Activated naive CD4-positive, alpha-beta T cell treated with anti-CD3 and anti-CD28 coated beads, Interleukin-2, amount 50 U/mL, for 24 hours (primary cell): ENCODE measurements at regions not wholly inside any gene's neighbourhood (a gene's known extent, or its start where the extent isn't known, plus 50 kb on each side); places are given as distances from the start of the nearest gene placed in this dataset.
A peak's percentile ranks its signal among the peaks of the same experiment; 100 is the strongest.
"Not testable (repeated sequence)": the region's sequence is repeated elsewhere in the genome, so short reads cannot be mapped to it uniquely, and the experiment has no call there.

Experiments used
- H3K27ac Mint-ChIP-seq: one replicate; pipeline ENCODE4 v1.8.0; 2021; ENCODE audit warnings: mild to moderate bottlenecking, mixed read lengths
- H3K27me3 Mint-ChIP-seq: one replicate; pipeline ENCODE4 v1.8.0; 2021; ENCODE audit warnings: mixed read lengths
- H3K36me3 Mint-ChIP-seq: one replicate; pipeline ENCODE4 v1.8.0; 2021; ENCODE audit warnings: mixed read lengths
- H3K4me1 Mint-ChIP-seq: one replicate; pipeline ENCODE4 v1.8.0; 2021; ENCODE audit warnings: mixed read lengths
- H3K4me3 Mint-ChIP-seq: one replicate; pipeline ENCODE4 v1.8.0; 2021; ENCODE audit warnings: mild to moderate bottlenecking, mixed read lengths
- H3K9me3 Mint-ChIP-seq: one replicate; pipeline ENCODE4 v1.8.0; 2021; ENCODE audit warnings: mixed read lengths

DNA sequence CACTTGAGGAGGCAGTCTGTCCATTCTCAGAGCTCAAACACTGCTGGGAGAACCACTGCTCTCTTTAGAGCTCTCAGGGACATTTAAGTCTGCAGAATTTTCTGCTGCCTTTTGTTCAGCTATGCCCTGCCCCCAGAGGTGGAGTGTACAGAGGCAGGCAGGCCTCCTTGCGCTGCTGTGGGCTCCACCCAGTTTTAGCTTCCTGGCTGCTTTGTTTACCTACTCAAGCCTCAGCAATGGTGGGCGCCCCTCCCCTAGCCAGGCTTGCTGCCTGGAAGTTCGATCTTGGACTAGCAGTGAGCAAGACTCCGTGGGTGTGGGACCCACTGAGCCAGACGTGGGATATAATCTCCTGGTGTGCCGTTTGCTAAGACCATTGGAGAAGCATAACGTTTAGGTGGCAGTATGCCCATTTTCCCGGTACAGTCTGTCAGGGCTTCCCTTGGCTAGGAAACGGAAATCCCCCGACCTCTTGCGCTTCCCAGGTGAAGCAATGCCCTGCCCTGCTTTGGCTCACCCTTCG lies 271.6 kb upstream of the ZNF32 start:
- H3K27ac Mint-ChIP-seq, H3K4me1 Mint-ChIP-seq, H3K27me3 Mint-ChIP-seq, H3K36me3 Mint-ChIP-seq, H3K4me3 Mint-ChIP-seq, H3K9me3 Mint-ChIP-seq: not testable (repeated sequence)

DNA sequence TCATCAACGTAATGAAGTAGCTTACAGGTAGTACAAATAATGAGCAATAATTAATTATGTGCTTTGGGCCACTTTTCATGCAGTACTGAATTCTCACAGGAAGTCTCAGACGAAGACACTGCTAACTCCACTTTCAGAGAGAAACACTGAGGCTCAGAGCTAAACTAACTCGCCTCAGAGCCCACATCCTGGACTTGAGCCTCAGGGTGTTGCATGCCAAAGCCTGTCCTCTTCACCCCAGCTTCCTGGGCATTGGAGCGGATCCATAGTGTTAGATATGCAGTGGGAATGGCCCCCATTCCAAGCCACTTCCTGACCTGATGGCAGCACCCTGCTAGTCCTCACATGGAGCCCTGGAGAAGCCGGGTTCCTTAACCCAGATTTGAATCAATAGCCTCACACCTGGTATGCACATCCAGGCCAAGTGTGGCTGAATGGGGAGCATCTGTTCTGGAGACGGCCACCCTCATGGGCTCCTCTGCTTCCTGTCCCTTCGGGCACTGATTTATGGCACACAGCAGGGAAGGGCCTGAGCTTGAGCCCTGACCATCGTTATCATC lies 265.1 kb upstream of the ZNF32 start:
- Mint-ChIP-seq H3K4me1 (no peaks in the 10 kb centered on the region), H3K36me3 (no peaks in the 10 kb centered on the region), H3K27ac (no peak overlapping the region), H3K9me3 (no peaks in the 10 kb centered on the region), H3K4me3 (no peak overlapping the region), H3K27me3 (no peaks in the 10 kb centered on the region)

DNA sequence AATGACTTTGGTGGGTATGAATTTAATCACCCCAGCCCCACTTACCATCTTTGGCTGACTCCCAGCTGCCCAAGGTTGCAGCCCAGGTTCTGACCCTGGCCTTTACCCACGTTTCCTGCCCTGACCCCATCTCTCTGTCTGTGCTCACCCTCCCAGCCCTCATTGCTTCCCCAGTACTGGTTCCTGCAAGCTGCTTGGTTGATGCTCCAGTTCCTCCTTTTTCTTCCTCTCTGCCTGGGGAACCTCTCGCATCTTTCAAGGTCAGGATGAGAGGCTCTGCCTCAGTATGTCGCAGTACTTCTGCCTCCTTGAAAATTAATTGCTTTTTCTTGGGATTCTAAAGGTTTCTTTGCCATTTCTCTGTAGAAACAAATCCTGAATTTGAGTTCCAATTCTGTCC lies 263.8 kb upstream of the ZNF32 start:
- Mint-ChIP-seq H3K36me3 (no peaks in the 10 kb centered on the region), H3K27ac (no peak overlapping the region), H3K4me1 (no peaks in the 10 kb centered on the region), H3K4me3 (no peak overlapping the region), H3K27me3 (no peaks in the 10 kb centered on the region), H3K9me3 (no peaks in the 10 kb centered on the region)

DNA sequence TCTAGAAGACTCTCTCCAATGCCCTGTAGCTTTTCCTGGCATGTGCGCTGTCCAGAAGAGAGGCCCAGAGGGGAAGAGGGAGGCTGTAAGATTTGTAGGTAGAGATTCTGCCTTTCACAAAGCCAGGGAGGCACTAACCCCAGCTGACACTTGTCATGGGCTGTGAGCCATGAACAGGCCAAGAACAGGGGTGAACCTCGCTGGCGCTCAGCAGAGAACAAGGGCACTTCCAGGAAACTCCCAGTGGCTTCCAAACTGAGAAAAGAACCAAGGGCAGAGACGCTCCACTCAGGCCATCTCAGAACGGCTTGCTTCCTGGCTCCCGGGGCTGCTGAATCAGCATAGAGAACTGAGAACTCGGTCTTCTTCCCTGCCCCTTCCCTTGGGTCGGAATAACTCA lies 257.8 kb upstream of the ZNF32 start:
- Mint-ChIP-seq H3K9me3 (no peaks in the 10 kb centered on the region), H3K36me3 (no peaks in the 10 kb centered on the region), H3K4me3 (no peak overlapping the region), H3K4me1 (no peaks in the 10 kb centered on the region), H3K27ac (peak overlapping the region; percentile 24), H3K27me3 (no peaks in the 10 kb centered on the region)

DNA sequence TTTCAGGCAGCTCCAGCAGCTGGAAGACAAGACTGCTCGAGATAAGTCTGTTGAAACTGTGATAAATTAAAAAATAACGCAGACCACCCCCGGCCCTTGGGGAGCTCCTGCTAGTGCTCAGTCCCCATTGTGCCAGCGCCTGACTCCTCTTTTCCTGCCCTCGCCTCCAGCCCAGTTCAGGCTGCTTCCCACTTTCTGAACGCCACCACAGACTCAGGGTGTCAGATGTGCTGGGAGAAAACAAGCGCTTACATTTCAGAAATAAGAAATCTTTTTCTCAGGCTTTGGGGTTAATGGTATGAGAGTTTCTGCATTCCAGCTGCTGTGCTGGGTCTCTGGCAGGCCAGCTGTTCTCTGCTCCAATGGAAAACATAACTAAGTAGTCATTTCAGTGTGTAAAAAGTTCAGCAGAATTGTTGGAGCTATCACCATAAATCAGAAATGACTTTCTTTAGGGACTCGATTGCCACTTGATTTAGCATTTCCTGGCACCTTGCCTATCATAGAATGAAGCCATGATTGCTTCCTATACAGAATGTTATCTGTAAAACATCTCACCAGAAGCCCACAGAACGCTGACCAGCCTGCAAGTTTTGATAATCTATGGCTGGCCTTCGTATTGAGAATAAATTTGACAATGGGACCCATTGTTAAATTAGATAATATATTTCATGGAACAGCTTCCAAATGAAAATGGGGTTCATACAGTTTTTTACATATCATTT lies 257.0 kb upstream of the ZNF32 start:
- H3K4me1 Mint-ChIP-seq = no peaks in the 10 kb centered on the region
- H3K27me3 Mint-ChIP-seq = no peaks in the 10 kb centered on the region
- no peaks in the 10 kb centered on the region for H3K9me3 Mint-ChIP-seq
- H3K4me3 Mint-ChIP-seq = no peak overlapping the region
- H3K36me3 Mint-ChIP-seq = no peaks in the 10 kb centered on the region
- no peak overlapping the region for H3K27ac Mint-ChIP-seq

DNA sequence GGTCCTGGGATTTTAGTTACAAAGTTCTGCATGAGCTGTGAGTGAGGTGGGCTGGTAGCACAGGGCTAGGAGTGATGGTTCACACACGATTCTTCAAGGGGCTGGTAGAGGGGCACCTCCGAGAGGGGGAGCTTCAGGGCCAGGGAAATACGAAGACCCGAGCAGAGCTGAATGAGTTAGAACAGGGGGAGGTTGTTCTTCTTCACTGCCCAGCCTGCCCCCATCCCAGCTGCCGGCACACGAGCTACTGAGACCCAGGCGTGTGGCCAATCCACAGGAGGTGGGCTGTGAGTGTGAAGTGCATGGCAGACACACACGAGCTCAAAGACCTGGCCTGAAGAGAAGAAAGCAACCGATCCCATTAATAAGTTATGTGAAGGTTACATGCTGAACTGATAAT lies 256.2 kb upstream of the ZNF32 start:
- Mint-ChIP-seq H3K27ac (no peak overlapping the region), H3K9me3 (no peaks in the 10 kb centered on the region), H3K36me3 (no peaks in the 10 kb centered on the region), H3K4me3 (no peak overlapping the region), H3K27me3 (no peaks in the 10 kb centered on the region), H3K4me1 (no peaks in the 10 kb centered on the region)

DNA sequence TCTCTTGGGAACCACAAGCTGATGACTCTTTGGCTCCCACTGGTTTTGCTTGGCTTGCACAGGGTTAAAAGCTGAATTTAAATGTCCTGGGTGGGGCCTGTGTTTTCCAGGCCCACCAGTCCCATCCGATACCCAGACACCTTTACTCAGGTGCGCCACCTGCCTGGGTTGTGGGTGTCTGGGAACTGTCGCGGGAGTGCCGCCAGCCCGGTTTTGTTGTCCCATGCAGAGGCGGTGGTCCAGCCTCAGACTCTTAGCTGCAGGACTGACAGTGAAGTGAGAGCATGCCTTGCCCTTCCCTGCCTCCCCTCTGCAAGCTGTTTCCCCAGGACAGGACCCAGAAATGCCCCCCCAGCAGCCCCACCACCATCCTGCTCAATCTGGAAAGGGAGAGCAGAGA lies 255.6 kb upstream of the ZNF32 start:
- no peak overlapping the region for H3K4me3 Mint-ChIP-seq
- no peaks in the 10 kb centered on the region for H3K27me3 Mint-ChIP-seq
- H3K4me1 Mint-ChIP-seq = no peaks in the 10 kb centered on the region
- no peaks in the 10 kb centered on the region for H3K9me3 Mint-ChIP-seq
- H3K27ac Mint-ChIP-seq = no peak overlapping the region
- no peaks in the 10 kb centered on the region for H3K36me3 Mint-ChIP-seq

DNA sequence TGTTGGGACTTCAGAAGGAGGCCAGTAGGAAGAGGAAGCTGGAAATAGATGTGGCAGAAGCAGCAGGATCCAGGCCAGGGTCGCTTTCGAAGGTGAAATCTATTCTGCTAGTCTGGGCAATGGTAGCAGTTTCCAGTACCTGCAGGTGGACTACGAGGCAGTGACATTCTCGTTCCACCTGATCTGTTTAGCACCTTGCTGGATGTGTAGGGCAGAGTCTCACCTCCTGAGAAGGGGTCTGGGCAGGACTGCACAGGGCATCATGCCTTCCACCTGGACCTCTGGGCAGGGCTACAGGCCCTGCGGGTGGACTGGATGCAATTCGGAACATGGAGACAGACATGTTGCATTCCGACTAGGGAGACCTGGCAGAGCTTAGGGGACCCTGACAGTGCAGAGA lies 254.8 kb upstream of the ZNF32 start:
- Mint-ChIP-seq H3K36me3 (no peaks in the 10 kb centered on the region), H3K4me3 (no peak overlapping the region), H3K9me3 (no peaks in the 10 kb centered on the region), H3K27ac (no peak overlapping the region), H3K4me1 (no peaks in the 10 kb centered on the region), H3K27me3 (no peaks in the 10 kb centered on the region)

DNA sequence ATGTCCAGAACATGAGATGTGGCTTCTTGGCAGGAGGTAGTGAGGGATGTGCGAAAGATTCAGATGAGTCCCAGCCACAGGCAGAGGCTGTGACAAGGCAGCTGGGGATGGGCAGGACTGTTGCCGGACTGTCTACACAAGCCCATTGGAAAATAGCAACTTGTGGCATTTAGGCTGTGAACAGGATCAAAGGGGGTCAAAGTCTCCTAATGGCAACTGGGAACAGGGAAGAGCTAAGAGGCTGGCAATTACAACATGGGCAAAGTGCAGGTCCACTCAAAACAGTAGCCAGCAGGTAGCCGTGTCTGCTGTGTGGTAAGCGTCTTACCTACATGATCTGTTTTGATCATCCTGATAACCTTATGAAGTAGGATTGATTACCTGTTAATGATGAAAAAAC lies 254.2 kb upstream of the ZNF32 start:
- H3K36me3 Mint-ChIP-seq = no peaks in the 10 kb centered on the region
- no peaks in the 10 kb centered on the region for H3K27me3 Mint-ChIP-seq
- no peak overlapping the region for H3K27ac Mint-ChIP-seq
- no peak overlapping the region for H3K4me3 Mint-ChIP-seq
- H3K9me3 Mint-ChIP-seq = no peaks in the 10 kb centered on the region
- H3K4me1 Mint-ChIP-seq = no peaks in the 10 kb centered on the region

DNA sequence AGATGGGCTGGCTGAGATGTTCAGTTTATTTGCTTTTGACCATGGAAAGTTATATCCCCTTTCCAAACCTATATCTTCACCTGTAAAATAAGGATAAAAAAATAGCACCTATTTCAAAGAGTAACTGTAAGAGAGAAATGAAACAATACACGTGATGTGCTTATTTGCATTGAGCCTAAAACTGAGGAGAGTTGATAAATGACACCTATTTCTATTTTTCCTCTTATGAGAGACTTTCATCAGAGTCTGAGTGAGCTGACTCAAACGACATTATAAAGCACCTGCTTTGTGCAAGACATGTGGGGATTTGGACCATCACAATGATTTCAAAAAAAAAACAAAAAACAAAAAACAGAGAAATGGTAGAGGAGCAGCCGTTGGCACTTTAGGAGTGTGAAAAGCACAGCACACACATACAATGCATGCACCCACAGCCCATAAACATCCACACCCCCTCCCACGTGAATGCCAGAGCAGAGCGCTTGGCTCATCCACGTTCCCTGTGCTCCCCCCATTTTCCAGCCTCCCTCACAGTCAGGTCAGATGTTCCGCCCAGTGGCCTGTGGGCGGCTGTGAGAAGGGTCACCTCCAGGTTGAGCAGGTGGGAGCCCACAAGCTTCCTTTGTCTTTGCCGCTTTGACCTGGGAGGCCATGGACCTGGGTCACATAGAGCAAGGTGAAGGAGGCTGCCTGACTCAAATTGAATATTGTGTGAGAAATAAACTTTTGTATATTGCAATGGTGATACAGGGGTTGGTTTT lies 253.2 kb upstream of the ZNF32 start:
- H3K27me3 Mint-ChIP-seq = no peaks in the 10 kb centered on the region
- H3K4me1 Mint-ChIP-seq = no peaks in the 10 kb centered on the region
- no peaks in the 10 kb centered on the region for H3K36me3 Mint-ChIP-seq
- no peaks in the 10 kb centered on the region for H3K9me3 Mint-ChIP-seq
- H3K4me3 Mint-ChIP-seq = no peak overlapping the region
- H3K27ac Mint-ChIP-seq = no peak overlapping the region

DNA sequence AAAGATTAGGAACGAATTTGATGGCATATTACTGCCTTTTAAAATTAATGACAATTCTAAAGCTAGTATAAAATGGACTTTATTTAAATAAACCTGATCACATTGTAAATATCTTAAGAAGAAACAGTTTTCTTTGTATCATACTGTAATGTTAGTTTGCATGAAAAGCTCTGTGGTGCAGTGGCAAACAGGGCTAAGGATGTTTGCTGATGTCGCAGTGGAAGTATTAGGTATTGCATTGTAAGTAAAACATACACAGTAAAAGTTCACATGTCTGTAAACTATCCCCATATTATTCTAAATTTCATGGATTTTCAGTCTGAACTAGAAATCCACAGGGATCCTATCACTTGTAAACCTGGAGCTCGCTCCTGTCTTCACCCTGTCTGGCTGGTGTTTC lies 252.6 kb upstream of the ZNF32 start:
- Mint-ChIP-seq H3K4me1 (no peaks in the 10 kb centered on the region), H3K9me3 (no peaks in the 10 kb centered on the region), H3K36me3 (peaks cover 1% of the 10 kb centered on the region), H3K4me3 (no peak overlapping the region), H3K27ac (no peak overlapping the region), H3K27me3 (no peaks in the 10 kb centered on the region)

DNA sequence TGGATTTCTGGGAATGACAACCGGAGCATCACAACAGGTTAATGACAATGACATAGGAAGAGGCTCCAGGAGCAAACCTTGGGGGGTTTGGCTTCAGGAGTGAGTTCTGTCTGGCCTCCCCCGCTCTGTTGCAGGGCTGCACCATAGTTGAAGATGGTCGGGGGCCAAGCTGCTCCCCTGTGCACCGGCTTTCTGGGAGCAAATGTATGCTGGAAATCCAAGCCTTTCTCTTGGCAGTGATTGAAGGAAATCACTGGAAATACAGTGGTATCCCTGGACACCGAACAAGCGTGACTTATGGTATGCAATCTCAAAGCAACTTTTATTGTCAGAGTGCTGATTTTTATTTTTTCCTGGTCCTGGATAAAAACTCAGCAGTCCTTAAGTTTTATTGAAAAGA lies 251.9 kb upstream of the ZNF32 start:
- H3K4me1 Mint-ChIP-seq = no peaks in the 10 kb centered on the region

DNA sequence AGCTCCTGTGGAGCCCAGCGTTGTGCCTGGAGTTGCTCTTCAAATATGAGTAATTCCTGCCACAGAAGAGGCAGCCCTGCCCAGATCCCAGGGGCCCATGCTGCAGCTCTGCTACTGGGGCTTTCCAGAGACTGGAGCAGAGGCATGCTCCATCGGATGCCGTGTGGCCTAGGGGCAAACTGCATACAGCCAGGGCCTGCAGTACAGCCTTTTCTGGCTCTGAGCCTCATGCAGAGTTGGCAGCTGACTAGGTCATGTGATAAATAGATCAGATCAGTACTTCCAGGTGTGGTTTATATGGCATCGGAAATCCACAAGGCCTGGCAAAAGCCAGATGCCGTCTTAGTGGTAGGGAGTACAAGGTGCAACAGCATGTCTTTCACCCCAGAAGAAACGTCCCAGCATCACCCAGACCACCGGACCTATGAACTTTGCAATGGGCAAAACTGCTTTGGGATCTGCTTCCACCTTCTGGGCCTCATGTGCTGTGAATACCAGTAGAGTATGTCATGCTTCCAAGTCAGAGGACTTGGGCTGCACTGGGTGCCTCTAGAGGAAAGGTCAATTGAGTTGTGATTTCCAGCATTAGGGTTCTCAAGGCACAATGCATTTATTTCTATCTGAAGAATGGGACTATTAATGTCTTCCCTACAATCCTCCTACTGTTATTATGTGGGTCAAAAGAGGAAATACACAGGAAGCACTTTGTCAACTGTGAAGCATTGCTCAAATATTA lies 250.7 kb upstream of the ZNF32 start:
- no peaks in the 10 kb centered on the region for H3K4me1 Mint-ChIP-seq
- no peak overlapping the region for H3K27ac Mint-ChIP-seq
- H3K9me3 Mint-ChIP-seq = no peaks in the 10 kb centered on the region
- H3K27me3 Mint-ChIP-seq = no peaks in the 10 kb centered on the region
- peaks cover 1% of the 10 kb centered on the region for H3K36me3 Mint-ChIP-seq
- H3K4me3 Mint-ChIP-seq = no peak overlapping the region

More for the DNA sequence above, 251.9 kb upstream of the ZNF32 start:
- Mint-ChIP-seq H3K9me3 (no peaks in the 10 kb centered on the region), H3K4me3 (no peak overlapping the region), H3K27me3 (no peaks in the 10 kb centered on the region), H3K27ac (no peak overlapping the region), H3K36me3 (peaks cover 1% of the 10 kb centered on the region)

DNA sequence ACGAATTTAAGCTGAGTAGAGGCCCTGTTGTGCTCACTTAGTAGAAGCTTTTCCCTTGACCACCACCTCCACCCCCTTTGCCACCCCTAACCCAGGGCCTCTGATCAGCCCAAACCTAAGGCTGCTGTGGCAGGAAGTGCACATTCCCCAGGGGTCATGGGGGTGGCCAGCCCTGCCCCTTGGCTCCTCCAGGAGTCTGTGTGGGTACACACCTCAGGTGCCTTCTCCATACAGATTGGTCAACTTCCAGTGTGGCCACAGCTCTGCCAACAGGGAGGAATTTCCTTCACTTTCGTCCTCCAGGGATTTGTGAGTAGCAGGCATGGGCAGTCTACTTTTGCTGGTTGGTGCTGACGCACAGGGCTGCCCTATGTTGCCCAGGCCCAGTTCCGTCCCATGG lies 249.9 kb upstream of the ZNF32 start:
- Mint-ChIP-seq H3K36me3 (peaks cover 1% of the 10 kb centered on the region), H3K27me3 (no peaks in the 10 kb centered on the region), H3K4me3 (no peak overlapping the region), H3K9me3 (no peaks in the 10 kb centered on the region), H3K4me1 (no peaks in the 10 kb centered on the region), H3K27ac (no peak overlapping the region)

DNA sequence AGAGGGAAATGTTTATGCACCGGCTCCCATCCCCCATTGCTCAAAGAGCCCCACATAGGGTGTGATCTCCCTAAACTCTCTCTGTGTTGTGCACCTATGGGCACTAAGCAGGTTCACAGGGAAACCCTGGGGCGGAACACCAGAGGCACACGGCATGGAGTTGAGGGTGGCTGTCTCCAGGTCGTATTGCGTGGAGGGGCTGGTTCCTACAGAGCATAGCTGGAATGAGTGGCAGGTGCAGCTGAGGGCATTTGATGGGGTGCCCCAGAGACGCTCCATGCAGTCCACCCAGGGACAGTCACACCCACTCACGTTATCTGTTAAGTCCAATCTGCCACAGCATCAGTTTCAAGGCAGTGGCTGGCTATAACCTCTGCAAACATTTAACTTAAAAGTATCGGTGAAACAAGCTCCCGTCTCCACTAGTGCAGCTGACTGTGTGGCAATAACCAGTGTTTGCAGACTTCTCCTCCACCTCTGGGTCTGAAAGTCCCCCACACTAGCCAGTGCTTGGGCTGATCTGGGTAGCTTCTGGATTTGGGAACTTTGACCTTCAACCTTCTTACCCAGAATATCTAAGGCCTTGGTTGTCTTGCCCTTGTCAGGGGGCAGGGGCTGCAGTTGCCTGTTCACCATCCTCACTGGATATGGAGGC lies 249.2 kb upstream of the ZNF32 start:
- H3K27me3 Mint-ChIP-seq = no peaks in the 10 kb centered on the region
- no peaks in the 10 kb centered on the region for H3K4me1 Mint-ChIP-seq
- H3K36me3 Mint-ChIP-seq = peaks cover 1% of the 10 kb centered on the region
- H3K4me3 Mint-ChIP-seq = no peak overlapping the region
- H3K27ac Mint-ChIP-seq = no peak overlapping the region
- no peaks in the 10 kb centered on the region for H3K9me3 Mint-ChIP-seq
